WTC11 (cell line): ENCODE measurements at regions not wholly inside any gene's neighbourhood (a gene's known extent, or its start where the extent isn't known, plus 50 kb on each side); places are given as distances from the start of the nearest gene placed in this dataset.

Experiments used
- ATAC-seq: fragments of 200-7000 bp; cut with Tn5 transposase; 2 replicates; pipeline ENCODE4 v1.10.0; 2021; ENCODE audit warnings: mild to moderate bottlenecking, moderate library complexity
- CTCF ChIA-PET: fragments of 300-600 bp; sonication (Branson Sonifier 250); formaldehyde crosslinking; loops from one replicate; lab custom pipeline; 2021; ENCODE audit warnings: antibody characterized with exemption; lab: Charles Lee
- POLR2A ChIA-PET: fragments of 350-600 bp; sonication (Branson Sonifier 250); formaldehyde crosslinking; loops from one replicate; lab custom pipeline; 2021; ENCODE audit warnings: antibody characterized with exemption; lab: Charles Lee
- DNase-seq: peaks from one replicate; pipeline ENCODE4 v3.0.0; 2021; ENCODE audit warnings: low spot score
- H3K27ac Mint-ChIP-seq: 2 replicates; pipeline ENCODE4 v1.8.0; 2021; ENCODE audit warnings: mixed read lengths
- H3K27me3 Mint-ChIP-seq: 2 replicates; pipeline ENCODE4 v1.8.0; 2021; ENCODE audit warnings: low read depth, mild to moderate bottlenecking, moderate library complexity, mixed read lengths
- H3K36me3 Mint-ChIP-seq: 2 replicates; pipeline ENCODE4 v1.8.0; 2021; ENCODE audit warnings: mixed read lengths
- H3K4me1 Mint-ChIP-seq: 2 replicates; pipeline ENCODE4 v1.8.0; 2022; ENCODE audit warnings: mixed read lengths
- H3K4me3 Mint-ChIP-seq: 2 replicates; pipeline ENCODE4 v1.8.0; 2021; ENCODE audit warnings: mild to moderate bottlenecking, moderate library complexity, mixed read lengths
- H3K9me3 Mint-ChIP-seq: 2 replicates; pipeline ENCODE4 v1.8.0; 2021; ENCODE audit warnings: mixed read lengths
- AR ChIP-seq: fragments of 250-450 bp; sonication (Bioruptor Pico); IDR thresholded peaks from 2 replicates; pipeline ENCODE4 v1.9.0; 2021; ENCODE audit warnings: mild to moderate bottlenecking
- CREM ChIP-seq: sonication (generic); formaldehyde crosslinking; IDR thresholded peaks from 2 replicates; pipeline ENCODE4 v1.8.1; 2022; ENCODE audit warnings: mild to moderate bottlenecking, missing genetic modification reagents, moderate library complexity
- E2F4 ChIP-seq: sonication (generic); formaldehyde crosslinking; IDR thresholded peaks from 2 replicates; pipeline ENCODE4 v1.8.1; 2022; ENCODE audit warnings: low read depth, mild to moderate bottlenecking, moderate library complexity, missing genetic modification reagents, borderline replicate concordance
- E2F5 ChIP-seq: sonication (generic); formaldehyde crosslinking; IDR thresholded peaks from 2 replicates; pipeline ENCODE4 v1.8.1; 2022; ENCODE audit warnings: mild to moderate bottlenecking, moderate library complexity, missing genetic modification reagents
- FOXP4 ChIP-seq: sonication (generic); formaldehyde crosslinking; IDR thresholded peaks from 2 replicates; pipeline ENCODE4 v1.8.0; 2022; ENCODE audit warnings: mild to moderate bottlenecking, missing genetic modification reagents
- GABPB1 ChIP-seq: sonication (generic); formaldehyde crosslinking; IDR thresholded peaks from 2 replicates; pipeline ENCODE4 v1.8.1; 2023; ENCODE audit warnings: mild to moderate bottlenecking, missing genetic modification reagents
- GRHL2 ChIP-seq: fragments of 250-450 bp; sonication (Bioruptor Pico); IDR thresholded peaks from 2 replicates; pipeline ENCODE4 v1.8.0; 2022; ENCODE audit warnings: mild to moderate bottlenecking, moderate library complexity; ENCODE audit not compliant: insufficient replicate concordance, severe bottlenecking
- IRF1 ChIP-seq: sonication (generic); formaldehyde crosslinking; IDR thresholded peaks from 2 replicates; pipeline ENCODE4 v1.8.0; 2023; ENCODE audit warnings: missing genetic modification reagents
- JAZF1 ChIP-seq: fragments of 250-450 bp; sonication (Bioruptor Pico); IDR thresholded peaks from 2 replicates; pipeline ENCODE4 v1.9.0; 2021; ENCODE audit warnings: moderate library complexity, mild to moderate bottlenecking, inconsistent platforms
- MYBL2 ChIP-seq: sonication (generic); formaldehyde crosslinking; IDR thresholded peaks from 2 replicates; pipeline ENCODE4 v1.8.1; 2023; ENCODE audit warnings: mild to moderate bottlenecking, moderate library complexity, missing genetic modification reagents
- NFE2L1 ChIP-seq: sonication (generic); formaldehyde crosslinking; IDR thresholded peaks from 2 replicates; pipeline ENCODE4 v1.8.1; 2023; ENCODE audit warnings: missing genetic modification reagents
- NR1H2 ChIP-seq: sonication (generic); formaldehyde crosslinking; IDR thresholded peaks from 2 replicates; pipeline ENCODE4 v1.9.0; 2021; ENCODE audit warnings: mild to moderate bottlenecking, moderate library complexity, missing genetic modification reagents
- NR3C1 ChIP-seq: sonication (generic); formaldehyde crosslinking; conservative IDR thresholded peaks from 2 replicates; pipeline ENCODE4 v1.8.1; 2023; ENCODE audit warnings: low read depth, mild to moderate bottlenecking, missing genetic modification reagents
- OVOL2 ChIP-seq: fragments of 250-450 bp; sonication (Bioruptor Pico); IDR thresholded peaks from 2 replicates; pipeline ENCODE4 v1.9.0; 2021; ENCODE audit warnings: mild to moderate bottlenecking, borderline replicate concordance
- TCF7 ChIP-seq: sonication (generic); formaldehyde crosslinking; IDR thresholded peaks from 2 replicates; pipeline ENCODE4 v1.8.0; 2022; ENCODE audit warnings: mild to moderate bottlenecking, low read depth, missing genetic modification reagents, moderate library complexity
- USF1 ChIP-seq: sonication (generic); formaldehyde crosslinking; IDR thresholded peaks from 2 replicates; pipeline ENCODE4 v1.8.0; 2022; ENCODE audit warnings: mild to moderate bottlenecking, missing genetic modification reagents
- ZMAT4 ChIP-seq: fragments of 250-450 bp; sonication (Bioruptor Pico); IDR thresholded peaks from 2 replicates; pipeline ENCODE4 v1.9.0; 2021; ENCODE audit warnings: mild to moderate bottlenecking
- ZNF121 ChIP-seq: sonication (generic); formaldehyde crosslinking; IDR thresholded peaks from 2 replicates; pipeline ENCODE4 v1.8.0; 2023; ENCODE audit warnings: missing genetic modification reagents
- ZNF232 ChIP-seq: sonication (generic); formaldehyde crosslinking; IDR thresholded peaks from 2 replicates; pipeline ENCODE4 v1.8.0; 2022; ENCODE audit warnings: mild to moderate bottlenecking, missing genetic modification reagents
- ZNF317 ChIP-seq: sonication (generic); formaldehyde crosslinking; IDR thresholded peaks from 2 replicates; pipeline ENCODE4 v1.8.1; 2023; ENCODE audit warnings: low read depth, mild to moderate bottlenecking, moderate library complexity, missing genetic modification reagents, borderline replicate concordance
- ZNF396 ChIP-seq: fragments of 250-450 bp; sonication (Bioruptor Pico); IDR thresholded peaks from 2 replicates; pipeline ENCODE4 v1.8.0; 2021; ENCODE audit warnings: mild to moderate bottlenecking, moderate library complexity, borderline replicate concordance
- ZNF416 ChIP-seq: fragments of 250-450 bp; sonication (Bioruptor Pico); IDR thresholded peaks from 2 replicates; pipeline ENCODE4 v1.9.0; 2021; ENCODE audit warnings: mild to moderate bottlenecking, inconsistent platforms
- ZNF423 ChIP-seq: fragments of 250-450 bp; sonication (Bioruptor Pico); IDR thresholded peaks from 2 replicates; pipeline ENCODE4 v2.1.2; 2022; ENCODE audit warnings: mild to moderate bottlenecking, moderate library complexity
- ZNF512 ChIP-seq: sonication (generic); formaldehyde crosslinking; IDR thresholded peaks from 2 replicates; pipeline ENCODE4 v1.8.1; 2022; ENCODE audit warnings: missing genetic modification reagents, borderline replicate concordance
- ZNF671 ChIP-seq: fragments of 250-450 bp; sonication (Bioruptor Pico); IDR thresholded peaks from 2 replicates; pipeline ENCODE4 v1.8.0; 2021; ENCODE audit warnings: mild to moderate bottlenecking

GRCh38 chrX:38989076-38989475 lies 187.8 kb downstream of the MID1IP1 start:
- ChIA-PET CTCF (no interaction called here), POLR2A (no interaction called here)
- Mint-ChIP-seq H3K4me1 (peaks cover 24% of the 10 kb centered on the region), H3K4me3 (no peak overlapping the region), H3K36me3 (no peaks in the 10 kb centered on the region), H3K27me3 (no peaks in the 10 kb centered on the region), H3K9me3 (no peaks in the 10 kb centered on the region), H3K27ac (no peak overlapping the region)
- DNase-seq = no peak
- no peak for TF ChIP-seq NFE2L1 (CRISPR knock-in tag)
- TF ChIP-seq NR1H2 (CRISPR knock-in tag) = no peak
- no peak for TF ChIP-seq JAZF1 (CRISPR knock-in tag)
- no peak for TF ChIP-seq USF1 (CRISPR knock-in tag)
- no peak for TF ChIP-seq MYBL2
- TF ChIP-seq TCF7 (CRISPR knock-in tag) = no peak
- TF ChIP-seq FOXP4 (CRISPR knock-in tag) = no peak
- ATAC-seq = no peak

- TF ChIP-seq OVOL2 (CRISPR knock-in tag) (no peak), CREM (CRISPR knock-in tag) (no peak), ZNF317 (CRISPR knock-in tag) (no peak), GABPB1 (CRISPR knock-in tag) (no peak), ZNF671 (CRISPR knock-in tag) (no peak), ZNF423 (CRISPR knock-in tag) (no peak), NR3C1 (CRISPR knock-in tag) (no peak), AR (CRISPR knock-in tag) (no peak), ZNF121 (CRISPR knock-in tag) (no peak), ZNF396 (no peak), ZNF232 (CRISPR knock-in tag) (no peak), ZNF416 (no peak), IRF1 (CRISPR knock-in tag) (no peak), E2F4 (CRISPR knock-in tag) (no peak), GRHL2 (CRISPR knock-in tag) (no peak), ZMAT4 (CRISPR knock-in tag) (no peak), ZNF512 (CRISPR knock-in tag) (no peak), E2F5 (CRISPR knock-in tag) (no peak), JAZF1 (CRISPR knock-in tag) (no peak)
- Mint-ChIP-seq H3K9me3 (no peaks in the 10 kb centered on the region), H3K4me3 (no peak overlapping the region), H3K27me3 (no peaks in the 10 kb centered on the region), H3K36me3 (no peaks in the 10 kb centered on the region), H3K27ac (no peak overlapping the region), H3K4me1 (peaks cover 6% of the 10 kb centered on the region; the same call in 1 of the 2 replicates)
- ATAC-seq (no peak), DNase-seq (no peak)
- CTCF ChIA-PET = interaction anchor here (0.9 kb wide), 1 partner anchor 74 kb away, joined by 3 read pairs; no protein-coding TSS in a partner anchor
- POLR2A ChIA-PET = no interaction called here
These were observed 190.6 kb downstream of the MID1IP1 start for GRCh38 chrX:38991656-38992440.
